ENCODE measurements at regions not wholly inside any gene's neighbourhood (a gene's known extent, or its start where the extent isn't known, plus 50 kb on each side); places are given as distances from the start of the nearest gene placed in this dataset.

- H4K5ac ChIP-seq (ENCODE audit: low read depth, low read length), result no peak overlapping the region
- no peak for TF ChIP-seq MXI1 (IDR thresholded peaks at IDR 0.05; ENCODE audit: borderline replicate concordance, low read depth, low read length)
- TF ChIP-seq RAD21 (IDR thresholded peaks at IDR 0.05; ENCODE audit: low read length), result no peak
- TF ChIP-seq ELK1 (IDR thresholded peaks at IDR 0.05; ENCODE audit: borderline replicate concordance, low read depth, low read length), result no peak
- TF ChIP-seq CHD1 (IDR thresholded peaks at IDR 0.05; ENCODE audit: low read depth, low read length), result no peak
- no peak for TF ChIP-seq CTCF (conservative IDR thresholded peaks at IDR 0.05; ENCODE audit: low read depth, low read length)
- no peak for TF ChIP-seq RFX5 (IDR thresholded peaks at IDR 0.05; ENCODE audit: low read depth, low read length)
- no peak for TF ChIP-seq NFE2L2 (IDR thresholded peaks at IDR 0.05; ENCODE audit: low read depth, low read length)
- TF ChIP-seq FOS (IDR thresholded peaks at IDR 0.05; ENCODE audit: low read depth, low read length), result no peak
- TF ChIP-seq MAZ (IDR thresholded peaks at IDR 0.05; ENCODE audit: borderline replicate concordance, low read depth, low read length), result no peak
- no peak for TF ChIP-seq SMC3 (IDR thresholded peaks at IDR 0.05; ENCODE audit: low read depth, low read length)
- no peak for TF ChIP-seq POLR2A (IDR thresholded peaks at IDR 0.05; ENCODE audit: low read depth, low read length)
- TF ChIP-seq BHLHE40 (IDR thresholded peaks at IDR 0.05; ENCODE audit: low read depth, low read length), result no peak
- TF ChIP-seq MAFK (IDR thresholded peaks at IDR 0.05; ENCODE audit: low read depth, low read length), result no peak
- TF ChIP-seq, protein P1, sequence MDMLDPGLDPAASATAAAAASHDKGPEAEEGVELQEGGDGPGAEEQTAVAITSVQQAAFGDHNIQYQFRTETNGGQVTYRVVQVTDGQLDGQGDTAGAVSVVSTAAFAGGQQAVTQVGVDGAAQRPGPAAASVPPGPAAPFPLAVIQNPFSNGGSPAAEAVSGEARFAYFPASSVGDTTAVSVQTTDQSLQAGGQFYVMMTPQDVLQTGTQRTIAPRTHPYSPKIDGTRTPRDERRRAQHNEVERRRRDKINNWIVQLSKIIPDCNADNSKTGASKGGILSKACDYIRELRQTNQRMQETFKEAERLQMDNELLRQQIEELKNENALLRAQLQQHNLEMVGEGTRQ (IDR thresholded peaks at IDR 0.05; ENCODE audit: low read depth, low read length), result no peak
- no peak for TF ChIP-seq RCOR1 (IDR thresholded peaks at IDR 0.05; ENCODE audit: insufficient replicate concordance, low read length)
- TF ChIP-seq CEBPB (IDR thresholded peaks at IDR 0.05; ENCODE audit: low read depth, low read length), result no peak
- peaks cover 5% of the 10 kb centered on the region; the same call in 1 of the 2 replicates for H3K9me3 ChIP-seq (ENCODE audit: control insufficient read depth, insufficient read depth, low read length)
- in situ Hi-C loops (cut with MboI; ENCODE audit: low sequenced_read_pairs) (no loop called here), intact Hi-C loops (cut with micrococcal nuclease) (no loop called here), dilution Hi-C loops (cut with HindIII; ENCODE audit: low sequenced_read_pairs, unreplicated experiment) (no loop called here)
- no peak overlapping the region for H3K56ac ChIP-seq (ENCODE audit: extremely low read depth, insufficient read depth, low read length)
- H2AFZ ChIP-seq (replicated peaks; ENCODE audit: low read length, poor library complexity), result no peak overlapping the region
- H2BK5ac ChIP-seq (ENCODE audit: low read depth, low read length, poor library complexity, severe bottlenecking), result no peak overlapping the region
- H3K27me3 ChIP-seq (ENCODE audit: control insufficient read depth, insufficient read depth, low read length), result no peaks in the 10 kb centered on the region
- ATAC-seq (ENCODE audit: low read depth) (no peak), DNase-seq (no peak)
- no TSS peak for BruUV-seq (replicated peaks)
- H3K4me1 ChIP-seq (ENCODE audit: control insufficient read depth, insufficient read depth, low read length), result no peaks in the 10 kb centered on the region
- H3K4me2 ChIP-seq (ENCODE audit: low read depth, low read length), result no peak overlapping the region
- no peak overlapping the region for H2BK20ac ChIP-seq (ENCODE audit: low read depth, low read length)
- H3K4me3 ChIP-seq (ENCODE audit: insufficient read depth, low read depth, low read length), result no peak overlapping the region
- no peak overlapping the region for H3K27ac ChIP-seq (ENCODE audit: insufficient read depth, low read length)
- H3K18ac ChIP-seq (ENCODE audit: low read depth, low read length), result no peak overlapping the region
- no peak overlapping the region for H3K4ac ChIP-seq (ENCODE audit: low read depth, low read length)
- H2AK5ac ChIP-seq (ENCODE audit: low read depth, low read length), result no peak overlapping the region
- H4K20me1 ChIP-seq (ENCODE audit: insufficient read depth, low read length), result no peaks in the 10 kb centered on the region
- H3K9me1 ChIP-seq (ENCODE audit: insufficient read depth, low read length), result no peaks in the 10 kb centered on the region
- H2BK120ac ChIP-seq (ENCODE audit: low read depth, low read length), result no peak overlapping the region
- no peak overlapping the region for H3K23ac ChIP-seq (ENCODE audit: low read depth, low read length)
- H4K8ac ChIP-seq (ENCODE audit: low read depth in 2 of 2, low read length in 2 of 2), result no peak overlapping the region
- POLR2A ChIA-PET (ENCODE audit: unreplicated experiment), result no interaction called here
- H2BK15ac ChIP-seq (ENCODE audit: low read depth, low read length), result no peak overlapping the region
- H3K14ac ChIP-seq (replicated peaks; ENCODE audit: low read depth, low read length), result no peak overlapping the region
- H3K79me1 ChIP-seq (ENCODE audit: low read depth in 1 of 2, low read length in 2 of 2), result no peaks in the 10 kb centered on the region
- no peak overlapping the region for H4K91ac ChIP-seq (ENCODE audit: insufficient read depth, low read depth, low read length)
- CTCF ChIA-PET, result interaction anchor here (0.8 kb wide), 1 partner anchor 71 kb away, joined by 3 read pairs; no protein-coding TSS in a partner anchor
- H3K9ac ChIP-seq (ENCODE audit: low read depth, low read length), result no peak overlapping the region
- no CpG with 5 or more reads among the region's 1 CpG for WGBS, 2 experiments (ENCODE audit: extremely low coverage in 2 of 2, insufficient read length in 1 of 2)
- H2AK9ac ChIP-seq (replicated peaks; ENCODE audit: low read depth, low read length, poor library complexity), result no peak overlapping the region
- no peaks in the 10 kb centered on the region for H3K36me3 ChIP-seq (ENCODE audit: control insufficient read depth, insufficient read depth, low read length)
Measured at GRCh38 chr10:108254089-108254488, 1089.6 kb upstream of the SORCS1 start.

Data from IMR-90 (cell line).